GM23338 (cell line): ENCODE measurements at regions not wholly inside any gene's neighbourhood (a gene's known extent, or its start where the extent isn't known, plus 50 kb on each side); places are given as distances from the start of the nearest gene placed in this dataset.

Experiments
- ATAC-seq: fragments of 200-7000 bp; cut with Tn5 transposase; 3 replicates; pipeline ENCODE4 v1.9.1; 2020
- DNase-seq: peaks from one replicate; pipeline ENCODE4 v3.0.0-alpha.2; 2015; ENCODE audit warnings: low spot score
- H2AFZ ChIP-seq: fragments of 200-600 bp; sonication (generic); 2 replicates; pipeline ENCODE4 v1.8.0; 2016; ENCODE audit warnings: antibody characterized with exemption, mild to moderate bottlenecking, moderate library complexity
- H3F3A ChIP-seq: fragments of 200-600 bp; sonication (generic); replicated peaks from 2 replicates; pipeline ENCODE4 v1.8.0; 2017; ENCODE audit warnings: antibody characterized with exemption, mixed run types, low read depth
- H3K27ac ChIP-seq: fragments of 200-600 bp; sonication (generic); 2 replicates; pipeline ENCODE4 v1.6.1; 2016; ENCODE audit warnings: low read depth
- H3K27me3 ChIP-seq: fragments of 200-600 bp; sonication (generic); 2 replicates; pipeline ENCODE4 v1.8.0; 2016; ENCODE audit warnings: mild to moderate bottlenecking, mixed run types, moderate library complexity; ENCODE audit not compliant: insufficient read depth
- H3K36me3 ChIP-seq: fragments of 200-600 bp; sonication (generic); 2 replicates; pipeline ENCODE4 v1.8.0; 2016; ENCODE audit warnings: mild to moderate bottlenecking; ENCODE audit not compliant: insufficient read depth
- H3K4me1 ChIP-seq: fragments of 200-600 bp; sonication (generic); 2 replicates; pipeline ENCODE4 v1.8.0; 2016; ENCODE audit warnings: mild to moderate bottlenecking, moderate library complexity; ENCODE audit not compliant: insufficient read depth
- H3K4me2 ChIP-seq: fragments of 200-600 bp; sonication (generic); 2 replicates; pipeline ENCODE4 v1.7.1; 2017; ENCODE audit warnings: mixed run types
- H3K4me3 ChIP-seq: fragments of 200-600 bp; sonication (generic); 2 replicates; pipeline ENCODE4 v1.6.1; 2016; ENCODE audit warnings: mixed run types
- H3K79me2 ChIP-seq: fragments of 200-600 bp; sonication (generic); replicated peaks from 2 replicates; pipeline ENCODE4 v1.8.0; 2017; ENCODE audit warnings: mild to moderate bottlenecking; ENCODE audit not compliant: insufficient read depth
- H3K9me2 ChIP-seq: fragments of 200-600 bp; sonication (generic); 2 replicates; pipeline ENCODE4 v1.8.0; 2017; ENCODE audit not compliant: insufficient read depth
- H4K20me1 ChIP-seq: fragments of 200-600 bp; sonication (generic); replicated peaks from 2 replicates; pipeline ENCODE4 v1.8.0; 2017; ENCODE audit warnings: mild to moderate bottlenecking; ENCODE audit not compliant: insufficient read depth
- H3K27ac Mint-ChIP-seq: 2 replicates; pipeline ENCODE4 v1.8.0; 2020; ENCODE audit warnings: inconsistent platforms, mild to moderate bottlenecking, moderate library complexity, mixed read lengths
- H3K27me3 Mint-ChIP-seq: 3 replicates; pipeline ENCODE4 v1.8.0; 2022; ENCODE audit warnings: low read depth, mild to moderate bottlenecking, moderate library complexity, mixed read lengths, inconsistent platforms; ENCODE audit not compliant: insufficient read depth, poor library complexity
- H3K36me3 Mint-ChIP-seq: 3 replicates; pipeline ENCODE4 v1.8.0; 2021; ENCODE audit warnings: low read depth, mild to moderate bottlenecking, inconsistent platforms, moderate library complexity, mixed read lengths
- H3K4me1 Mint-ChIP-seq: 3 replicates; pipeline ENCODE4 v1.8.0; 2020; ENCODE audit warnings: mild to moderate bottlenecking, inconsistent platforms, mixed read lengths
- H3K4me3 Mint-ChIP-seq: 3 replicates; pipeline ENCODE4 v1.8.0; 2021; ENCODE audit warnings: moderate library complexity, mild to moderate bottlenecking, inconsistent platforms, mixed read lengths
- H3K9me3 Mint-ChIP-seq: 3 replicates; pipeline ENCODE4 v1.8.0; 2020; ENCODE audit warnings: moderate library complexity, mild to moderate bottlenecking, inconsistent platforms, mixed read lengths
- CREB1 ChIP-seq: fragments of 250-450 bp; sonication (Bioruptor Pico); IDR thresholded peaks from 2 replicates; pipeline ENCODE4 v1.5.0; 2020; ENCODE audit warnings: low read depth, mild to moderate bottlenecking, moderate library complexity
- CTCF ChIP-seq, 2 experiments: fragments of 200-600 bp in 1 of 2; sonication (generic) in 1 of 2; conservative IDR thresholded peaks; 2 replicates each; pipeline versions ENCODE4 v1.5.1 to v1.6.1; 2016 to 2017; ENCODE audit warnings: antibody characterized with exemption in 2 of 2, low read depth in 2 of 2, mild to moderate bottlenecking in 2 of 2, moderate library complexity in 1 of 2
- ETS1 ChIP-seq: IDR thresholded peaks from 2 replicates; pipeline ENCODE4 v1.6.1; 2016; ENCODE audit warnings: antibody characterized with exemption
- EZH2 ChIP-seq: fragments of 200-600 bp; sonication (generic); IDR thresholded peaks from one replicate; pipeline ENCODE4 v1.8.0; 2017; ENCODE audit warnings: antibody characterized with exemption, mild to moderate bottlenecking, low read depth; ENCODE audit not compliant: unreplicated experiment
- EZH2phosphoT487 ChIP-seq: fragments of 200-600 bp; sonication (generic); IDR thresholded peaks from one replicate; pipeline ENCODE4 v1.8.1; 2018; ENCODE audit warnings: antibody characterized with exemption; ENCODE audit not compliant: unreplicated experiment
- JUNB ChIP-seq: IDR thresholded peaks from one replicate; pipeline ENCODE4 v1.6.1; 2016; ENCODE audit warnings: antibody characterized with exemption; ENCODE audit not compliant: unreplicated experiment
- NANOG ChIP-seq: IDR thresholded peaks from 2 replicates; pipeline ENCODE4 v1.6.1; 2016; ENCODE audit warnings: antibody characterized with exemption, borderline replicate concordance
- POLR2AphosphoS5 ChIP-seq: IDR thresholded peaks from 2 replicates; pipeline ENCODE4 v1.6.1; 2016; ENCODE audit warnings: antibody characterized with exemption, low read depth
- REST ChIP-seq: IDR thresholded peaks from one replicate; pipeline ENCODE4 v1.6.1; 2018; ENCODE audit warnings: antibody characterized with exemption; ENCODE audit not compliant: unreplicated experiment
- STAT1 ChIP-seq: IDR thresholded peaks from one replicate; pipeline ENCODE4 v1.6.1; 2016; ENCODE audit warnings: antibody characterized with exemption; ENCODE audit not compliant: unreplicated experiment
- ZNF114 ChIP-seq: fragments of 250-450 bp; sonication (Bioruptor Pico); IDR thresholded peaks from 2 replicates; pipeline ENCODE4 v1.5.0; 2020; ENCODE audit warnings: mild to moderate bottlenecking, moderate library complexity
- ZNF331 ChIP-seq: fragments of 250-450 bp; sonication (Bioruptor Pico); IDR thresholded peaks from 2 replicates; pipeline ENCODE4 v1.5.0; 2020; ENCODE audit warnings: low read depth, mild to moderate bottlenecking, moderate library complexity
- ZNF462 ChIP-seq: fragments of 250-450 bp; sonication (Bioruptor Pico); IDR thresholded peaks from 2 replicates; pipeline ENCODE4 v1.5.0; 2020; ENCODE audit warnings: mild to moderate bottlenecking, moderate library complexity

- Mint-ChIP-seq H3K27ac (no peak overlapping the region), H3K9me3 (0 out of 3 replicates have a peak, but pooled peaks cover 2% of the 10 kb centered on the region), H3K36me3 (no peaks in the 10 kb centered on the region), H3K27me3 (no peaks in the 10 kb centered on the region), H3K4me1 (no peaks in the 10 kb centered on the region; the same call in 2 of the 3 replicates), H3K4me3 (no peak overlapping the region)
- Histone ChIP-seq H4K20me1 (no peaks in the 10 kb centered on the region), H3K27ac (no peak overlapping the region), H3F3A (no peaks in the 10 kb centered on the region), H3K9me2 (no peaks in the 10 kb centered on the region; the same call in 1 of the 2 replicates), H3K4me3 (no peak overlapping the region), H3K4me2 (no peak overlapping the region), H3K36me3 (no peaks in the 10 kb centered on the region), H3K27me3 (no peaks in the 10 kb centered on the region), H2AFZ (no peak overlapping the region), H3K4me1 (0 out of 2 replicates have a peak, but pooled peaks cover under 1% of the 10 kb centered on the region), H3K79me2 (no peaks in the 10 kb centered on the region)
- DNase-seq (no peak), ATAC-seq (no peak)
- TF ChIP-seq EZH2 (no peak), ETS1 (no peak), ZNF114 (CRISPR knock-in tag) (no peak), EZH2phosphoT487 (no peak), CTCF (conservative IDR thresholded peaks at IDR 0.05; ENCODE audit: low read depth in 2 of 2) (no peak), ZNF462 (CRISPR knock-in tag) (no peak), CREB1 (CRISPR knock-in tag) (no peak), ZNF331 (no peak), POLR2AphosphoS5 (no peak), NANOG (no peak), STAT1 (no peak), REST (no peak), JUNB (no peak)
Measured at GRCh38 chr18:51531501-51531900, 334.0 kb upstream of the MEX3C start.
